Tibial nerve (tissue), 4 donors: ENCODE measurements at regions not wholly inside any gene's neighbourhood (a gene's known extent, or its start where the extent isn't known, plus 50 kb on each side); places are given as distances from the start of the nearest gene placed in this dataset.
A peak's percentile ranks its signal among the peaks of the same experiment; 100 is the strongest.

Experiments
- DNase-seq, 2 donors: peaks; one replicate each; pipeline ENCODE4 v3.0.0-alpha.2; 2019; ENCODE audit warnings: low spot score in 2 of 2
- H3K27ac ChIP-seq, 4 donors: fragments of 200-600 bp; sonication (generic) in 3 of 4; one replicate each; pipeline ENCODE4 v1.5.1; 2017 to 2019; ENCODE audit warnings: mild to moderate bottlenecking in 1 of 4
- H3K27me3 ChIP-seq, 2 donors: fragments of 200-600 bp; sonication (generic) in 1 of 2; one replicate each; pipeline versions ENCODE4 v1.5.1 to v1.6.0; 2017 to 2019
- H3K36me3 ChIP-seq, 3 donors: fragments of 200-600 bp; sonication (generic); one replicate each; pipeline ENCODE4 v1.5.1; 2018 to 2019
- H3K4me1 ChIP-seq, 4 donors: fragments of 200-600 bp; sonication (generic) in 3 of 4; one replicate each; pipeline ENCODE4 v1.5.1; 2017 to 2019
- H3K4me3 ChIP-seq, 4 donors: fragments of 200-600 bp; sonication (generic) in 3 of 4; one replicate each; pipeline ENCODE4 v1.5.1; 2017 to 2019; ENCODE audit warnings: mild to moderate bottlenecking in 1 of 4, moderate library complexity in 1 of 4
- H3K9me3 ChIP-seq, 4 donors: fragments of 200-600 bp; sonication (generic) in 3 of 4; one replicate each; pipeline ENCODE4 v1.5.1; 2017 to 2019
- CTCF ChIP-seq, 5 experiments: fragments of 200-600 bp in 3 of 5; fragments of 450-650 bp in 2 of 5; sonication (generic) in 3 of 5; IDR thresholded peaks; one replicate each; pipeline ENCODE4 v1.5.1; 2016 to 2019; ENCODE audit warnings: antibody characterized with exemption in 5 of 5, mild to moderate bottlenecking in 3 of 5, moderate library complexity in 2 of 5
- EP300 ChIP-seq, 2 donors: sonication (generic); formaldehyde crosslinking; IDR thresholded peaks; one replicate each; pipeline ENCODE4 v1.6.1; 2017; ENCODE audit warnings: antibody characterized with exemption in 2 of 2, mild to moderate bottlenecking in 1 of 2
- POLR2A ChIP-seq, 2 donors: fragments of 450-650 bp; IDR thresholded peaks; one replicate each; pipeline ENCODE4 v1.6.1; 2017; ENCODE audit warnings: antibody characterized with exemption in 2 of 2, mild to moderate bottlenecking in 2 of 2, moderate library complexity in 2 of 2
- WGBS, 2 donors: methylation state at CpG; one replicate each; pipeline ENCODE4 v1.1.5; 2018; 5-methylcytosine and 5-hydroxymethylcytosine counted together

GRCh38 chr18:10241579-10241978, 212.9 kb upstream of the APCDD1 start:
- no peak for DNase-seq
- Histone ChIP-seq H3K27me3 (no peaks in the 10 kb centered on the region), H3K27ac (no peak overlapping the region), H3K9me3 (no peaks in the 10 kb centered on the region), H3K4me1 (peaks cover 0 to 33% (median 11%) of the 10 kb centered on the region in 4 donors), H3K4me3 (no peak overlapping the region), H3K36me3 (no peaks in the 10 kb centered on the region)
- TF ChIP-seq CTCF (IDR thresholded peaks at IDR 0.05): no peak
- TF ChIP-seq EP300 (IDR thresholded peaks at IDR 0.05): no peak
- TF ChIP-seq POLR2A (IDR thresholded peaks at IDR 0.05): no peak
- 8 to 17% methylated on average over 1 of the region's 1 CpG for WGBS, 2 donors

GRCh38 chr18:10242936-10243680, 211.3 kb upstream of the APCDD1 start:
- TF ChIP-seq CTCF (IDR thresholded peaks at IDR 0.05) (no peak), POLR2A (IDR thresholded peaks at IDR 0.05) (no peak)
- no peak overlapping the region for H3K4me3 ChIP-seq
- no peaks in the 10 kb centered on the region for H3K9me3 ChIP-seq
- DNase-seq: no peak
- no peaks in the 10 kb centered on the region for H3K36me3 ChIP-seq
- peaks cover 0 to 44% (median 16%) of the 10 kb centered on the region in 4 donors for H3K4me1 ChIP-seq
- no peaks in the 10 kb centered on the region for H3K27me3 ChIP-seq
- 58 to 59% methylated on average over 7 of the region's 7 CpGs for WGBS, 2 donors
- peak overlapping the region in 1 of 4 donors; percentile 10 for H3K27ac ChIP-seq

- Histone ChIP-seq H3K36me3 (no peaks in the 10 kb centered on the region), H3K27ac (no peak overlapping the region), H3K9me3 (no peaks in the 10 kb centered on the region), H3K4me1 (peaks cover 0 to 37% (median 13%) of the 10 kb centered on the region in 4 donors), H3K4me3 (no peak overlapping the region), H3K27me3 (no peaks in the 10 kb centered on the region)
- WGBS, 2 donors: 84 to 87% methylated on average over 8 of the region's 8 CpGs
- TF ChIP-seq EP300 (IDR thresholded peaks at IDR 0.05) (no peak), CTCF (IDR thresholded peaks at IDR 0.05) (no peak), POLR2A (IDR thresholded peaks at IDR 0.05) (no peak)
- no peak for DNase-seq
Measured at GRCh38 chr18:10244341-10244740, 210.1 kb upstream of the APCDD1 start.

- DNase-seq: no peak
- H3K4me1 ChIP-seq: peaks cover 0 to 28% (median 7%) of the 10 kb centered on the region in 4 donors
- no peak overlapping the region for H3K27ac ChIP-seq
- 85% methylated on average over 11 of the region's 11 CpGs for WGBS, 2 donors
- no peak for TF ChIP-seq CTCF (IDR thresholded peaks at IDR 0.05)
- TF ChIP-seq POLR2A (IDR thresholded peaks at IDR 0.05): no peak
- no peak for TF ChIP-seq EP300 (IDR thresholded peaks at IDR 0.05)
- no peaks in the 10 kb centered on the region for H3K9me3 ChIP-seq
- no peak overlapping the region for H3K4me3 ChIP-seq
- H3K36me3 ChIP-seq: no peaks in the 10 kb centered on the region
- no peaks in the 10 kb centered on the region for H3K27me3 ChIP-seq
Measured at GRCh38 chr18:10245031-10245845, 209.2 kb upstream of the APCDD1 start.

- H3K27me3 ChIP-seq: no peaks in the 10 kb centered on the region
- no peaks in the 10 kb centered on the region for H3K36me3 ChIP-seq
- no peaks in the 10 kb centered on the region for H3K9me3 ChIP-seq
- 61 to 89% methylated on average over 6 of the region's 6 CpGs for WGBS, 2 donors
- no peak for TF ChIP-seq POLR2A (IDR thresholded peaks at IDR 0.05)
- no peak for TF ChIP-seq EP300 (IDR thresholded peaks at IDR 0.05)
- TF ChIP-seq CTCF (IDR thresholded peaks at IDR 0.05): no peak
- peaks cover 0 to 26% (median 5%) of the 10 kb centered on the region in 4 donors for H3K4me1 ChIP-seq
- no peak overlapping the region for H3K27ac ChIP-seq
- H3K4me3 ChIP-seq: no peak overlapping the region
- DNase-seq: no peak
Measured at GRCh38 chr18:10245846-10246175, 208.6 kb upstream of the APCDD1 start.
